DND-41 (cell line): ENCODE measurements at regions not wholly inside any gene's neighbourhood (a gene's known extent, or its start where the extent isn't known, plus 50 kb on each side); places are given as distances from the start of the nearest gene placed in this dataset.

Source experiments
- ATAC-seq: fragments of 200-7000 bp; cut with Tn5 transposase; 3 replicates; pipeline ENCODE4 v1.9.1; 2021; ENCODE audit warnings: low read depth; ENCODE audit not compliant: insufficient read depth
- DNase-seq: peaks from one replicate; pipeline ENCODE4 v3.0.0-alpha.2; 2020
- H2AFZ ChIP-seq: 2 replicates; pipeline ENCODE4 v1.6.0; 2012; ENCODE audit warnings: low read depth, low read length
- H3K27ac ChIP-seq: 2 replicates; pipeline ENCODE4 v1.5.1; 2012; ENCODE audit warnings: low read length, inconsistent platforms
- H3K27me3 ChIP-seq: fragments of 200-600 bp; sonication (generic); 2 replicates; pipeline ENCODE4 v1.6.0; 2012; ENCODE audit warnings: low read length, mild to moderate bottlenecking, inconsistent platforms; ENCODE audit not compliant: insufficient read depth, poor library complexity
- H3K36me3 ChIP-seq: 2 replicates; pipeline ENCODE4 v1.5.1; 2012; ENCODE audit warnings: low read length, inconsistent platforms; ENCODE audit not compliant: insufficient read depth
- H3K4me1 ChIP-seq: 2 replicates; pipeline ENCODE4 v1.5.1; 2012; ENCODE audit warnings: mild to moderate bottlenecking, low read length; ENCODE audit not compliant: insufficient read depth
- H3K4me2 ChIP-seq: 2 replicates; pipeline ENCODE4 v1.6.0; 2012; ENCODE audit warnings: mild to moderate bottlenecking, moderate library complexity, low read length, inconsistent platforms; ENCODE audit not compliant: insufficient read depth
- H3K4me3 ChIP-seq, 2 experiments: fragments of 200-600 bp in 1 of 2; shearing (Covaris generic) in 1 of 2; 2 replicates each; pipeline ENCODE4 v1.5.1; 2012 to 2016; ENCODE audit warnings: inconsistent platforms in 2 of 2, low read length in 2 of 2, mild to moderate bottlenecking in 2 of 2, low read depth in 1 of 2, moderate library complexity in 1 of 2
- H3K79me2 ChIP-seq: 2 replicates; pipeline ENCODE4 v1.6.0; 2012; ENCODE audit warnings: low read length, inconsistent platforms; ENCODE audit not compliant: insufficient read depth
- H3K9ac ChIP-seq: 2 replicates; pipeline ENCODE4 v1.6.0; 2012; ENCODE audit warnings: low read depth, mild to moderate bottlenecking, inconsistent platforms, low read length, moderate library complexity
- H3K9me3 ChIP-seq: 2 replicates; pipeline ENCODE4 v1.5.1; 2012; ENCODE audit warnings: low read length, moderate library complexity, mild to moderate bottlenecking, inconsistent platforms; ENCODE audit not compliant: insufficient read depth, severe bottlenecking
- H4K20me1 ChIP-seq: 2 replicates; pipeline ENCODE4 v1.6.0; 2012; ENCODE audit warnings: low read length; ENCODE audit not compliant: insufficient read depth
- EZH2 ChIP-seq: IDR thresholded peaks from 3 replicates; pipeline ENCODE4 v1.6.1; 2012; ENCODE audit warnings: borderline replicate concordance, low read depth, mild to moderate bottlenecking, moderate library complexity, low read length, inconsistent platforms; ENCODE audit not compliant: severe bottlenecking
- TF ChIP-seq, protein P1 (sequence below): IDR thresholded peaks from 2 replicates; pipeline ENCODE4 v1.5.1; 2012; ENCODE audit warnings: borderline replicate concordance, low read length, moderate library complexity, mild to moderate bottlenecking; ENCODE audit not compliant: poor library complexity, severe bottlenecking; ENCODE audit errors: extremely low read depth

DNA sequence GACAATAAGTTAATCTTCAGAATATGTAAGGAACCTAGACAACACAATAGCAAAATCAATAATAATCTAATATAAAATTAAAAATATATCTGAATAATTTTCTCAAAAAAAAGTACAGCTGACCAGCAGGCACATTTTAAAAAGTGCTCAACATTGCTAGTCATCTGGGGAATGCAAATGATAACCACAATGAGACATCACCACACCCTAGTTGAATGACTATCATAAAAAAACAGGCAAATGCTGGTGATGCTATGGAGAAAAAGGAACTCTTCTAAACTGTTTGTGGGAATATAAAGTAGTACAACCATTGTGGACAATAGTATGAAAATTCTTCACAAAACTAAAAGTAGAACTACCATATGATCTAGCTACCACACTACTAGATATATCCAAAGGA is 956.9 kb upstream of the NDST4 start:
- H3K4me2 ChIP-seq: no peak overlapping the region
- no peak for DNase-seq
- TF ChIP-seq, protein P1, sequence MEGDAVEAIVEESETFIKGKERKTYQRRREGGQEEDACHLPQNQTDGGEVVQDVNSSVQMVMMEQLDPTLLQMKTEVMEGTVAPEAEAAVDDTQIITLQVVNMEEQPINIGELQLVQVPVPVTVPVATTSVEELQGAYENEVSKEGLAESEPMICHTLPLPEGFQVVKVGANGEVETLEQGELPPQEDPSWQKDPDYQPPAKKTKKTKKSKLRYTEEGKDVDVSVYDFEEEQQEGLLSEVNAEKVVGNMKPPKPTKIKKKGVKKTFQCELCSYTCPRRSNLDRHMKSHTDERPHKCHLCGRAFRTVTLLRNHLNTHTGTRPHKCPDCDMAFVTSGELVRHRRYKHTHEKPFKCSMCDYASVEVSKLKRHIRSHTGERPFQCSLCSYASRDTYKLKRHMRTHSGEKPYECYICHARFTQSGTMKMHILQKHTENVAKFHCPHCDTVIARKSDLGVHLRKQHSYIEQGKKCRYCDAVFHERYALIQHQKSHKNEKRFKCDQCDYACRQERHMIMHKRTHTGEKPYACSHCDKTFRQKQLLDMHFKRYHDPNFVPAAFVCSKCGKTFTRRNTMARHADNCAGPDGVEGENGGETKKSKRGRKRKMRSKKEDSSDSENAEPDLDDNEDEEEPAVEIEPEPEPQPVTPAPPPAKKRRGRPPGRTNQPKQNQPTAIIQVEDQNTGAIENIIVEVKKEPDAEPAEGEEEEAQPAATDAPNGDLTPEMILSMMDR: no peak
- no peak for TF ChIP-seq EZH2

DNA sequence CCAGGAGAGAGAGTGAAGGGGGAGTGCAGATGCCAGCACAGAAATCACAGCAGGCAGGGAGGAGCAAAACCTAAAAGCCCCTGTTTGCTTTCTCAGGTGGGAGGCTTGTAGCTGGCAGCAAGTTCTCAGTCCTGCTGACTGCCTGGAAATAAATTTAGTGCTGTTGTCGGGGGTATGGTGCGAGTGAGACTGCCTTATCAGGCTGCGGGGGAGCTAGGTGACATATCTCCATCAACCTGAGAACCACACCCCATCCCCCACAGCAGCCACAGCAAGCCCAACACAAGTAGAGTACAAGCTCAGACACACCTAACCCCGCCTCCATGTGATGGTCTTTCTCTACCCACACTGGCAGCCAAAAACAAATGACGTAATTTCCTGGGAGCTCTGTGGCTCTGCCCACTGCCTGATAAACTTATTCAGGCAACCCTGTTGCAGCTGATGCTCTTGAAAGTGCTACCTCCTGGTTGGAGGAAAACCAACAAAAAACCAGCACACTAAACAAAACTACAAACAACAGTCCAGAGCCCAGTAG is 953.4 kb upstream of the NDST4 start:
- H3K4me1 ChIP-seq: no peaks in the 10 kb centered on the region
- no peak overlapping the region for H3K4me2 ChIP-seq
- H3K9ac ChIP-seq: no peak overlapping the region
- no peak overlapping the region for H3K4me3 ChIP-seq
- H3K27me3 ChIP-seq: no peaks in the 10 kb centered on the region
- TF ChIP-seq, protein P1: no peak
- no peak for TF ChIP-seq EZH2
- DNase-seq: no peak
- no peaks in the 10 kb centered on the region for H4K20me1 ChIP-seq
- no peak overlapping the region for H2AFZ ChIP-seq
- no peaks in the 10 kb centered on the region for H3K79me2 ChIP-seq
- H3K36me3 ChIP-seq: no peaks in the 10 kb centered on the region
- ATAC-seq: peak; percentile 57; the same call in 2 of the 3 replicates
- no peaks in the 10 kb centered on the region for H3K9me3 ChIP-seq
- no peak overlapping the region for H3K27ac ChIP-seq

More for the DNA sequence above, 956.9 kb upstream of the NDST4 start:
- Histone ChIP-seq H3K4me1 (no peaks in the 10 kb centered on the region), H3K27me3 (no peaks in the 10 kb centered on the region), H3K36me3 (no peaks in the 10 kb centered on the region), H3K9me3 (no peaks in the 10 kb centered on the region), H2AFZ (no peak overlapping the region), H3K4me3 (no peak overlapping the region), H3K9ac (no peak overlapping the region), H3K79me2 (no peaks in the 10 kb centered on the region), H3K27ac (no peak overlapping the region), H4K20me1 (no peaks in the 10 kb centered on the region)
- no peak for ATAC-seq

DNA sequence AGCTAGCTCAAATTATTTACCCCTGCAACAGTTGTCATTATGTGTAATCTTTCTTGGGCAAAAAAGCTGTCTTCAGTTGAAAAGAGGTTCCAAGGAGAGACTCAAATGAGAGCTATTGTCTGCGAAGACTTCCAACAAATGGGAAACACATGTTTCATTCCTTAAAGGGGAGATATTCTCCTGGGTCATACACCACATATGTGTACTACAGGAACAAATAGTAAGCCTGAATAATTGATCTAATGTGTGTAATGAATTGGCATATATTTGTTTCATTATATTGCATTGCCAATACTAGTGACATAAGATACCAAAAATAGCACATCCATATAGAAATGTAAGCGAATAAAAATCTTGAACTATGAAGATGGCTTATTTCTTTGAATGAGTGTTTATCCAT is 950.9 kb upstream of the NDST4 start:
- Histone ChIP-seq H3K4me3 (no peak overlapping the region), H3K9me3 (no peaks in the 10 kb centered on the region), H3K79me2 (no peaks in the 10 kb centered on the region), H3K27ac (no peak overlapping the region), H3K4me2 (no peak overlapping the region), H3K9ac (no peak overlapping the region), H4K20me1 (no peaks in the 10 kb centered on the region), H2AFZ (no peak overlapping the region), H3K4me1 (no peaks in the 10 kb centered on the region), H3K27me3 (no peaks in the 10 kb centered on the region), H3K36me3 (no peaks in the 10 kb centered on the region)
- no peak for TF ChIP-seq EZH2
- TF ChIP-seq, protein P1: no peak
- no peak for DNase-seq
- ATAC-seq: no peak

DNA sequence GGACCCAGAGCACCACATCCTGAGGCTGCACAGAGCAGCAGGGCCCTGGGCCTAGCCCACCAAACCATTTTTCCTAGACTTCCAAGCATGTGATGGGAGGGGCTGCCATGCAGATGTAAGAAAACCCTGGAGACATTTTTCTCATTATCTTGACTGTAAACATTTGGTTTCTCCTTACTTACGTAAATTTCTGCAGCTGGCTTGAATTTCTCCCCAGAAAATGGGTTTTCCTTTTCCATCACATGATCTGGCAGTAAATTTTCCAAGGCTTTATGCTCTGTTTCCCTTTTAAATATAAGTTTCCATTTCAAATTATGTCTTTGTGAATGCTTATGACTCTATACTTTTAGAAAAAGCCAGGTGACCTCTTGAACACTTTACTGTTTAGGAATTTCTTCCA is 945.9 kb upstream of the NDST4 start:
- no peak for DNase-seq
- Histone ChIP-seq H3K4me3 (no peak overlapping the region), H3K27ac (no peak overlapping the region), H3K79me2 (no peaks in the 10 kb centered on the region), H3K27me3 (no peaks in the 10 kb centered on the region), H3K9me3 (no peaks in the 10 kb centered on the region), H3K4me2 (no peak overlapping the region), H4K20me1 (no peaks in the 10 kb centered on the region), H3K9ac (no peak overlapping the region), H2AFZ (no peak overlapping the region), H3K36me3 (no peaks in the 10 kb centered on the region), H3K4me1 (no peaks in the 10 kb centered on the region)
- TF ChIP-seq, protein P1: no peak
- TF ChIP-seq EZH2: no peak
- ATAC-seq: no peak
